HG03135 (cell line): ENCODE measurements at regions not wholly inside any gene's neighbourhood (a gene's known extent, or its start where the extent isn't known, plus 50 kb on each side); places are given as distances from the start of the nearest gene placed in this dataset.

ENCODE experiments used
- ATAC-seq: cut with Tn5 transposase; IDR thresholded peaks from one replicate; pipeline ENCODE4 v1.9.1; 2021; ENCODE audit warnings: mild to moderate bottlenecking, moderate library complexity; ENCODE audit not compliant: unreplicated experiment

GRCh38 chr4:95674521-95674981 lies 125.8 kb upstream of the UNC5C start:
- ATAC-seq, result no peak

- ATAC-seq, result no peak
Measured at GRCh38 chr4:95672811-95673210, 124.0 kb upstream of the UNC5C start.

- ATAC-seq, result no peak
Measured at GRCh38 chr4:95660719-95661118, 111.9 kb upstream of the UNC5C start.

- ATAC-seq, result no peak
Measured at GRCh38 chr4:95651891-95652290, 103.1 kb upstream of the UNC5C start.

GRCh38 chr4:95644417-95644816 lies 95.6 kb upstream of the UNC5C start:
- no peak for ATAC-seq

- ATAC-seq, result no peak
Measured at GRCh38 chr4:95643627-95644026, 94.9 kb upstream of the UNC5C start.

- ATAC-seq, result no peak
Measured at GRCh38 chr4:95641571-95641970, 92.8 kb upstream of the UNC5C start.

GRCh38 chr4:95640311-95640710 lies 91.5 kb upstream of the UNC5C start:
- no peak for ATAC-seq

GRCh38 chr4:95638920-95639501 lies 90.2 kb upstream of the UNC5C start:
- no peak for ATAC-seq

GRCh38 chr4:95637043-95637600 lies 88.3 kb upstream of the UNC5C start:
- ATAC-seq, result no peak

- no peak for ATAC-seq
Measured at GRCh38 chr4:95636061-95636460, 87.3 kb upstream of the UNC5C start.

- no peak for ATAC-seq
Measured at GRCh38 chr4:95627709-95628108, 78.9 kb upstream of the UNC5C start.

GRCh38 chr4:95627024-95627605 lies 78.3 kb upstream of the UNC5C start:
- no peak for ATAC-seq

GRCh38 chr4:95625020-95625419 lies 76.2 kb upstream of the UNC5C start:
- ATAC-seq, result no peak

GRCh38 chr4:95619525-95620443 lies 71.0 kb upstream of the UNC5C start:
- no peak for ATAC-seq

GRCh38 chr4:95614684-95615205 lies 66.0 kb upstream of the UNC5C start:
- ATAC-seq, result no peak

- ATAC-seq, result no peak
Measured at GRCh38 chr4:95610061-95610569, 61.3 kb upstream of the UNC5C start.

GRCh38 chr4:95606739-95607138 lies 58.0 kb upstream of the UNC5C start:
- ATAC-seq, result no peak

GRCh38 chr4:95603393-95603792 lies 54.6 kb upstream of the UNC5C start:
- no peak for ATAC-seq

GRCh38 chr4:95602872-95603271 lies 54.1 kb upstream of the UNC5C start:
- no peak for ATAC-seq

- no peak for ATAC-seq
Measured at GRCh38 chr4:95601356-95601755, 52.6 kb upstream of the UNC5C start.
